HG03571 (cell line): ENCODE measurements at regions not wholly inside any gene's neighbourhood (a gene's known extent, or its start where the extent isn't known, plus 50 kb on each side); places are given as distances from the start of the nearest gene placed in this dataset.

Experiments
- ATAC-seq: cut with Tn5 transposase; IDR thresholded peaks from one replicate; pipeline ENCODE4 v1.9.1; 2021; ENCODE audit not compliant: unreplicated experiment

DNA sequence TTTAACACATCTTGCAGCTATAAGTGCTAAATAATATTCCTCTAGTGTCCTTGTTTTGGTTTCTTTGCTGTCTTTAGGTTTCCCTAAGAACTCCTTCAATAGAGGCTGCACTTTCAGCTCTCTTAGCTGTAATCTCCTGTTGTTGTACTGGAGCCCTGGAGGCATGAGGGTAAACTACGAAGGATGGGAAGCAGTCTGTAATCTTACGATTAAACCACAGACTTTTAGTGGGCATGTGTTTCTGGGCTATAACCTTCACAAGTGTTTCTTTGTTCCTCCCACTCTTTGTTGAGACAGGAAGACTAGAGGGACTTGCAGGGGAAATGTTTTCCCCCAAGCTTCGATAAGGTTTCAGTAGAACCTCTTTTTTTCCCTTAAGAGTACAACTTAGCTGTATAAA lies 1058.1 kb downstream of the NSUN3 start:
- ATAC-seq, result no peak

DNA sequence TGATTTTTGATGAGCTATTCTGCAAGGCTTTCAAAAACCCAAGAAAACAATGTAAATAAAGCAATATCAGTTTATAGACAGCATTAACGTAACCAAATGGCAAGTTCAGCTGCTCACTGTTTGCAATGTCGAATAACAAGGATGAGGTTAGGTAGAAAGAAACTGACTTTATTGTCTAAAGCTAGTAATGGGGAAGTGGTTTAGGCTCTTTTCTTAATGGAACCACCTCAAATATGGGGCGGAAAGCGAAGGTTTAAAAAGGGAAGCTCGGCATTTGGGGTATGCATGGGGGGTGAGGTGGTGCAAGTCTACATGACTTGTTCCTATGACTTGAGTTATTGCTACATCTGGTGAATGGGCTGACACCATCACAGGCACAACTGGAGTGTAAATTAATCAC lies 1060.2 kb downstream of the NSUN3 start:
- no peak for ATAC-seq

DNA sequence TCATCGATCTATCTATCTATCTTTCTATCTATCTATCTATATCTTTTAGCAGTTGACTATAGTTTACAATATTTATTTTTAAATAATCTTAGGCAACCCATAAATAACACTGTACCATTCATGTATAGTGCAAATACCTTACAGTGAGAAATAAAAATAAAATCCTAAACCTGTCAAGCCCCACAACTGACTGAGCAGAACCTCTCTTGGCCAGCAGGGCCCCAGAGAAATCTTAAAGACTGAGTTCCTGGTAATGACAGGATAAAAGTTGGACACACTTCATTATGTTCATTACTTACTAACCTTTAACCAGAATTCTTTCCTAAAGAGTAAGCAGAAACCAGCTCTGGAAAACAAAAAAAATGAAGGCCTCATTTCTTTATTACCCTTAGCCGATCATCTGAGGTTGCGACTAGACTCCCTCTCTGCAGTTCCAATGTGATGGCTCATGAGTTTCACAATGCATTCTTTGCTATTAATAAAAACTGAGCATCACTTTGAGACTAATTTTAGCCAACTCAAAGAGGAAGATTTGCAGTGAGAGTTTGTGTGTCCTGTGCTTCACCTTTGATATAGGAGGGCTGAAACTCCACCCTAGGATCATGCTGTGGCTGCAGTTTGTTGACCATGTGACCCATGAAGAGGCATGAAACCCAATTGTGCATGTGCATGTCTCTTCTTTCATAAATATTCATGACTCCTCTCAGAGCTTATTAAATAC lies 1072.0 kb downstream of the NSUN3 start:
- no peak for ATAC-seq

GRCh38 chr3:95148107-95148506 lies 1085.2 kb downstream of the NSUN3 start:
- ATAC-seq, result no peak

DNA sequence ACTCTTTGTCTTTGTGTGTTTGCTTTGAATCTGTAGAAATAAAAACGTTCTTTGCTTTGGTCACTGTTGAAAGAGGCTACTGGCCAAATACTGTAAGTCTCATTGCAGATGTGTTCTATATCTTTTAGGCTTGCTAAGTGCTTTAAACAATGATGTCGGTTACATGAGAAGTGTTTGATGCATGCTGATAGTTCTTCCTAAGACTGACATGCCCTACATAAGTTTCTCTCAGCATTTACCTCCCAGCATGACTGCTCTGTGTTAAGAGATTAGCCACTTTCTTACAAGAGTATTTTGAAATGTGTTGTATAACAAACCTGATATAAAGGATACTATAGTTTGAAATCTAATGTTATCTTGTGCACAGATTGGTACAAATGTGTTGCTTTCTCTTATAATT lies 1088.7 kb downstream of the NSUN3 start:
- ATAC-seq, result no peak

- no peak for ATAC-seq
Observed at GRCh38 chr3:95154766-95155165, 1091.9 kb downstream of the NSUN3 start.

GRCh38 chr3:95162794-95163193 lies 1099.9 kb downstream of the NSUN3 start:
- no peak for ATAC-seq

- ATAC-seq, result no peak
Observed at GRCh38 chr3:95167748-95168147, 1104.9 kb downstream of the NSUN3 start.

GRCh38 chr3:95168526-95168925 lies 1105.7 kb downstream of the NSUN3 start:
- no peak for ATAC-seq

DNA sequence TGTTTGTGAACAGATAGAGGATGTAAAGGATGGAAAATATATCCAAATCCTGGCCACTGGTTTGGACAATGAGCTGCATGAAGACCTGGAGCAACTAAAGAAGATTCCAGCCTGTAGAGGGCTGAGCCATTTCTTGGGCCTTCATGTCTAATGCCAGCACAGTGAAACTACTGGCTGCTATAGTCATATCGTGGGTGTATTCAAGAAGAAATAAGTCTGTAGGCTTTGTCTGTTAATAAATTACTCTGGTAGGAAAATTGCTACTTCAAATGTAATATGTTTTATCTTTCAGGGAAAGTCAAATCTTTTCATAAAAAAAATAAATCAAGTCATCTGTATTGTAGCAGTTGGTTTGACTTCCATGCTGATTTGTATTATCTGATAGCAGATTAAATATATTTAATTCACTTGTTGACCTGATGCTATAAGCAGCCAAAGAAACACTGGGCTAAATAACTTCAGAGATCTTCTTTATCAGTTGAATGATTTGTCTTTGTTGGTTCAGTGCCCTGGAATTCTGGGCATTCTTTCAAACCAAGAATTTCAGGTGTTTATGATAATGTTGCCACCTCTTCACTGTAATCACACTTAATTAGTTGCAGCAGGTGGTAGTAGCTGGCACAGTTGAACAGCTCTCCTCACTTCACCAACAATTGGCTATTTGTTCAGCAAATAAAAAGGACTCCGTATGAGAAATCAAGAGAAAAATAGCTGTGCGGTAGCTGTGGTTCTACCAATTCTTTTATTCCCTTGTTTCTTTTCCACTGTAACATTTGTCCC lies 1109.5 kb downstream of the NSUN3 start:
- ATAC-seq, result no peak

GRCh38 chr3:95177096-95177495 lies 1114.2 kb downstream of the NSUN3 start:
- ATAC-seq, result no peak

- ATAC-seq, result no peak
Observed at GRCh38 chr3:95184038-95184437, 1121.2 kb downstream of the NSUN3 start.

- no peak for ATAC-seq
Observed at GRCh38 chr3:95189348-95189747, 1126.5 kb downstream of the NSUN3 start.

GRCh38 chr3:95197661-95198060 lies 1134.8 kb downstream of the NSUN3 start:
- no peak for ATAC-seq

DNA sequence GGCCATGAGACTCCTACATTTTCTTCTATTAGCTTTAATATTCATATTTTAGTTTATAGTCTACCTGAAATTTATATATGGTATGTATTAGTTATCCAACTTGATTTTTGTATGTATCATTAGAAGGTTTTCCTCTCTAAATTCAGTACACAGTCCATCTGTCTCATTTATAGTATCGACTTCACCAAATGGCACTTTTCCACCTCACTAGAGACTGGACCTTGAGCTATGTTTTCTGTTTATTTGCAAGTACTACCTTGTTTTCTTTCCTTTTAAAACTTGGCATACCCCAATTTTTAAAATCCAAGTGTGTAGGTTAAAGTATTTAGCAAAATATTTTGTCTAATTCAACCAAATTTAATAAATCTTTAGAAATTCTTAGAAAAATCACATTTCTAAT lies 1137.5 kb downstream of the NSUN3 start:
- no peak for ATAC-seq

DNA sequence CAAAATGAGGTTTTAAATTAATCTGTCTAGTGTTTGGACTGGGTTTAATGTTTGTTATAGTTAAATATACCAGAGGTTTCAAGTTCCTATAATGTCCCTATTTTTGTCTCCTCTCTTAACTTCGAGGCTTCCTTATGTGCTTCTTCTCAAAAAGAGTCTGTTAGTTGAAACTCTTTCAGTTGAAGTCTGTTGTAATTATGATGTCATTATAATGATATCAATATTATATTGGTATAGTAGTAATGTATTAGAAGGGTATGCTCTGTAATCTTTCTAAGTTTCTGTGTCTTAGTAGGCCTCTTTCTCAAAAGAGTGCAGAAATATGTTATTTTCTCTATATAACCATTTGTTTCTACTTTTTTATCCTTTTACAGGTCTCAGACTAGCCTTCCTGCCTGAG lies 1148.0 kb downstream of the NSUN3 start:
- ATAC-seq, result no peak

DNA sequence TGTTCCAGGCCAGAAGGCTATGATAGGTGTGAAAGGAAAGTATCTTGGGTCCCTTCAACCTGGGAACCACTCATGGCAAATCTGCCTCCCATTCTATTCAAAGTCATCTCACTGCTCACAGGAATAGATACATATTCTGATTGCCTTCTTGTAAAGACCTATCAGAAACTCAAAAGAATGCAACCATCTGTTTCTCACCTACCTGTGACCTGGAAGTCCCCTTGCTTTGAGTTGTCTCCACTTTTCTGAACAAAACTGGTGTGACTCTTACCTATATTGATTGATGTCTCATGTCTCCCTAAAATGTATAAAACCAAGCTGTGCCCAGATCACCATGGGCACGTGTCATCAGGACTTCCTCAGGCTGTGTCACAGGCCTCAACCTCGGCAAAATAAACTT lies 1149.3 kb downstream of the NSUN3 start:
- no peak for ATAC-seq

GRCh38 chr3:95215437-95215957 lies 1152.6 kb downstream of the NSUN3 start:
- no peak for ATAC-seq

GRCh38 chr3:95217661-95218060 lies 1154.8 kb downstream of the NSUN3 start:
- ATAC-seq, result no peak

GRCh38 chr3:95218484-95218883 lies 1155.6 kb downstream of the NSUN3 start:
- no peak for ATAC-seq

- no peak for ATAC-seq
Observed at GRCh38 chr3:95226437-95226836, 1163.6 kb downstream of the NSUN3 start.

GRCh38 chr3:95227092-95227491 lies 1164.2 kb downstream of the NSUN3 start:
- no peak for ATAC-seq
